Breast epithelium (tissue), 3 donors: ENCODE measurements at regions not wholly inside any gene's neighbourhood (a gene's known extent, or its start where the extent isn't known, plus 50 kb on each side); places are given as distances from the start of the nearest gene placed in this dataset.

ENCODE experiments used
- POLR2A ChIP-seq: fragments of 450-650 bp; IDR thresholded peaks from one replicate; pipeline ENCODE4 v1.6.1; 2016; ENCODE audit warnings: antibody characterized with exemption, mild to moderate bottlenecking, moderate library complexity
- TF ChIP-seq, protein P1 (sequence below), 3 donors: fragments of 450-650 bp; IDR thresholded peaks; one replicate each; pipeline ENCODE4 v1.5.1; 2016 to 2017; ENCODE audit warnings: antibody characterized with exemption in 3 of 3, mild to moderate bottlenecking in 3 of 3, moderate library complexity in 3 of 3

DNA sequence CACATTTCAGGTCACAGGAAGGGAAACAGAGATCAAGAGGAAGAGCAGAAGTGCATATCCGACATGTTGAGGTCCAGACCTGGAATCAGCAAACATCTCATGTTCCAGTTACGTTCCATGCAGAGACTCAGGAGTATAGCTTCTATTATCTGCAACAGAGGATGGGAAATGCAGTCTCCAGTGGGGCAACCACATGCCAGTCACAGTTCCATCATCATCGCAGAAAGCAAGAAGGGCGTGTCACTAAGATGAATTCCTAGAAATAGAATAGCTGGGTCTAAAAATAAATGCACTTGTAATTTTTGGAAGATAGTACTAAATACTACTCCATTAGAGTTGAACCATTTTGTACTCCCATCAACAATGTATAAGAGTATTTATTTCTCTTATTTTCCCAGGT is 133.2 kb upstream of the MDFIC start:
- no peak for TF ChIP-seq POLR2A
- TF ChIP-seq, protein P1, sequence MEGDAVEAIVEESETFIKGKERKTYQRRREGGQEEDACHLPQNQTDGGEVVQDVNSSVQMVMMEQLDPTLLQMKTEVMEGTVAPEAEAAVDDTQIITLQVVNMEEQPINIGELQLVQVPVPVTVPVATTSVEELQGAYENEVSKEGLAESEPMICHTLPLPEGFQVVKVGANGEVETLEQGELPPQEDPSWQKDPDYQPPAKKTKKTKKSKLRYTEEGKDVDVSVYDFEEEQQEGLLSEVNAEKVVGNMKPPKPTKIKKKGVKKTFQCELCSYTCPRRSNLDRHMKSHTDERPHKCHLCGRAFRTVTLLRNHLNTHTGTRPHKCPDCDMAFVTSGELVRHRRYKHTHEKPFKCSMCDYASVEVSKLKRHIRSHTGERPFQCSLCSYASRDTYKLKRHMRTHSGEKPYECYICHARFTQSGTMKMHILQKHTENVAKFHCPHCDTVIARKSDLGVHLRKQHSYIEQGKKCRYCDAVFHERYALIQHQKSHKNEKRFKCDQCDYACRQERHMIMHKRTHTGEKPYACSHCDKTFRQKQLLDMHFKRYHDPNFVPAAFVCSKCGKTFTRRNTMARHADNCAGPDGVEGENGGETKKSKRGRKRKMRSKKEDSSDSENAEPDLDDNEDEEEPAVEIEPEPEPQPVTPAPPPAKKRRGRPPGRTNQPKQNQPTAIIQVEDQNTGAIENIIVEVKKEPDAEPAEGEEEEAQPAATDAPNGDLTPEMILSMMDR (IDR thresholded peaks at IDR 0.05), result no peak
